ENCODE measurements at regions not wholly inside any gene's neighbourhood (a gene's known extent, or its start where the extent isn't known, plus 50 kb on each side); places are given as distances from the start of the nearest gene placed in this dataset.

GRCh38 chr1:116231752-116232151 lies 120.6 kb downstream of the MAB21L3 start:
- Histone ChIP-seq H3K4me1 (ENCODE audit: insufficient read depth) (0 out of 2 replicates have a peak, but pooled peaks cover 3% of the 10 kb centered on the region), H2AFZ (no peak overlapping the region), H3K4me3 (no peak overlapping the region), H3K27me3 (ENCODE audit: insufficient read depth) (no peaks in the 10 kb centered on the region), H3K79me2 (replicated peaks; ENCODE audit: insufficient read depth) (no peaks in the 10 kb centered on the region), H3F3A (replicated peaks; ENCODE audit: low read depth) (no peaks in the 10 kb centered on the region), H3K4me2 (no peak overlapping the region), H3K36me3 (ENCODE audit: insufficient read depth) (no peaks in the 10 kb centered on the region), H3K9me2 (ENCODE audit: insufficient read depth) (no peaks in the 10 kb centered on the region), H4K20me1 (replicated peaks; ENCODE audit: insufficient read depth) (no peaks in the 10 kb centered on the region), H3K27ac (ENCODE audit: low read depth) (no peak overlapping the region)
- Mint-ChIP-seq H3K27ac (no peak overlapping the region), H3K27me3 (ENCODE audit: insufficient read depth, low read depth, poor library complexity) (peaks cover 9% of the 10 kb centered on the region), H3K36me3 (ENCODE audit: low read depth) (no peaks in the 10 kb centered on the region), H3K4me1 (peaks cover 15% of the 10 kb centered on the region), H3K9me3 (no peaks in the 10 kb centered on the region), H3K4me3 (no peak overlapping the region)
- DNase-seq (ENCODE audit: low spot score) (no peak), ATAC-seq (no peak)
- TF ChIP-seq CTCF (conservative IDR thresholded peaks at IDR 0.05; ENCODE audit: low read depth in 2 of 2): no peak
- no peak for TF ChIP-seq JUNB (IDR thresholded peaks at IDR 0.05; ENCODE audit: unreplicated experiment)
- no peak for TF ChIP-seq NANOG (IDR thresholded peaks at IDR 0.05; ENCODE audit: borderline replicate concordance)
- no peak for TF ChIP-seq ZNF114 (CRISPR knock-in tag; IDR thresholded peaks at IDR 0.05)
- no peak for TF ChIP-seq ZNF331 (CRISPR knock-in tag; IDR thresholded peaks at IDR 0.05; ENCODE audit: low read depth)

GRCh38 chr1:116232989-116233514 lies 121.9 kb downstream of the MAB21L3 start:
- ATAC-seq: no peak
- H3K27ac Mint-ChIP-seq: no peak overlapping the region
- H3K4me3 Mint-ChIP-seq: no peak overlapping the region
- TF ChIP-seq CTCF (conservative IDR thresholded peaks at IDR 0.05; ENCODE audit: low read depth in 2 of 2) (no peak; a peak in 1 of 4 replicates), ZNF114 (CRISPR knock-in tag; IDR thresholded peaks at IDR 0.05) (no peak), ZNF462 (CRISPR knock-in tag; IDR thresholded peaks at IDR 0.05) (no peak), ETS1 (IDR thresholded peaks at IDR 0.05) (no peak), EZH2 (IDR thresholded peaks at IDR 0.05; ENCODE audit: low read depth, unreplicated experiment) (no peak), JUNB (IDR thresholded peaks at IDR 0.05; ENCODE audit: unreplicated experiment) (no peak), NANOG (IDR thresholded peaks at IDR 0.05; ENCODE audit: borderline replicate concordance) (no peak), CREB1 (CRISPR knock-in tag; IDR thresholded peaks at IDR 0.05; ENCODE audit: low read depth) (no peak), ZNF331 (CRISPR knock-in tag; IDR thresholded peaks at IDR 0.05; ENCODE audit: low read depth) (no peak), POLR2AphosphoS5 (IDR thresholded peaks at IDR 0.05; ENCODE audit: low read depth) (no peak)

More at GRCh38 chr1:116232989-116233514, 121.9 kb downstream of the MAB21L3 start:
- Histone ChIP-seq H3K9me2 (ENCODE audit: insufficient read depth) (no peaks in the 10 kb centered on the region), H3F3A (replicated peaks; ENCODE audit: low read depth) (no peaks in the 10 kb centered on the region), H3K4me3 (no peak overlapping the region), H3K27ac (ENCODE audit: low read depth) (no peak overlapping the region), H3K27me3 (ENCODE audit: insufficient read depth) (no peaks in the 10 kb centered on the region), H3K4me1 (ENCODE audit: insufficient read depth) (0 out of 2 replicates have a peak, but pooled peaks cover 3% of the 10 kb centered on the region), H3K79me2 (replicated peaks; ENCODE audit: insufficient read depth) (no peaks in the 10 kb centered on the region), H3K36me3 (ENCODE audit: insufficient read depth) (no peaks in the 10 kb centered on the region), H3K4me2 (no peak overlapping the region), H2AFZ (0 out of 2 replicates have a peak overlapping the region, but pooled peaks have one; percentile 11), H4K20me1 (replicated peaks; ENCODE audit: insufficient read depth) (no peaks in the 10 kb centered on the region)
- no peak for DNase-seq (ENCODE audit: low spot score)
- H3K36me3 Mint-ChIP-seq (ENCODE audit: low read depth): no peaks in the 10 kb centered on the region
- H3K27me3 Mint-ChIP-seq (ENCODE audit: insufficient read depth, low read depth, poor library complexity): peaks cover 11% of the 10 kb centered on the region
- H3K4me1 Mint-ChIP-seq: peaks cover 15% of the 10 kb centered on the region
- H3K9me3 Mint-ChIP-seq: no peaks in the 10 kb centered on the region
